Coronary artery (tissue), 2 donors: ENCODE measurements at regions not wholly inside any gene's neighbourhood (a gene's known extent, or its start where the extent isn't known, plus 50 kb on each side); places are given as distances from the start of the nearest gene placed in this dataset.

Experiments
- DNase-seq: peaks from one replicate; pipeline ENCODE4 v3.0.0-alpha.2; 2017; ENCODE audit warnings: low spot score
- H3K27ac ChIP-seq, 2 donors: fragments of 200-600 bp; sonication (generic); one replicate each; pipeline ENCODE4 v1.5.1; 2016 to 2019
- H3K4me3 ChIP-seq: fragments of 200-600 bp; sonication (generic); 2 replicates; pipeline ENCODE4 v1.5.1; 2016; ENCODE audit warnings: mild to moderate bottlenecking, moderate library complexity
- CTCF ChIP-seq: fragments of 200-600 bp; sonication (generic); IDR thresholded peaks from one replicate; pipeline ENCODE4 v1.5.1; 2019; ENCODE audit warnings: antibody characterized with exemption

- no peak for DNase-seq
- Histone ChIP-seq H3K27ac (no peak overlapping the region), H3K4me3 (no peak overlapping the region)
- TF ChIP-seq CTCF, result no peak
Measured at GRCh38 chr1:50278961-50279360, 144.3 kb downstream of the DMRTA2 start.

- no peak overlapping the region for H3K27ac ChIP-seq
- no peak for TF ChIP-seq CTCF
- DNase-seq, result no peak
- no peak overlapping the region for H3K4me3 ChIP-seq
Measured at GRCh38 chr1:50278410-50278809, 144.8 kb downstream of the DMRTA2 start.

GRCh38 chr1:50275566-50275965, 147.7 kb downstream of the DMRTA2 start:
- Histone ChIP-seq H3K27ac (no peak overlapping the region), H3K4me3 (no peak overlapping the region)
- DNase-seq, result no peak
- no peak for TF ChIP-seq CTCF

GRCh38 chr1:50272912-50273311, 150.3 kb downstream of the DMRTA2 start:
- H3K27ac ChIP-seq, result no peak overlapping the region
- DNase-seq, result no peak
- no peak for TF ChIP-seq CTCF
- no peak overlapping the region for H3K4me3 ChIP-seq

GRCh38 chr1:50271968-50272578, 151.2 kb downstream of the DMRTA2 start:
- no peak overlapping the region for H3K4me3 ChIP-seq
- no peak overlapping the region for H3K27ac ChIP-seq
- no peak for DNase-seq
- TF ChIP-seq CTCF, result no peak

GRCh38 chr1:50271337-50271736, 151.9 kb downstream of the DMRTA2 start:
- TF ChIP-seq CTCF, result no peak
- DNase-seq, result no peak
- H3K4me3 ChIP-seq, result no peak overlapping the region

GRCh38 chr1:50270926-50271325, 152.3 kb downstream of the DMRTA2 start:
- DNase-seq, result no peak
- TF ChIP-seq CTCF, result no peak
- Histone ChIP-seq H3K27ac (no peak overlapping the region), H3K4me3 (no peak overlapping the region)

More at GRCh38 chr1:50271337-50271736, 151.9 kb downstream of the DMRTA2 start:
- H3K27ac ChIP-seq, result no peak overlapping the region
